LNCAP (cell line): ENCODE measurements at regions not wholly inside any gene's neighbourhood (a gene's known extent, or its start where the extent isn't known, plus 50 kb on each side); places are given as distances from the start of the nearest gene placed in this dataset.

ENCODE experiments used
- CTCF ChIP-seq: fragments of 450-650 bp; IDR thresholded peaks from 2 replicates; pipeline ENCODE4 v1.5.1; 2017; ENCODE audit warnings: mild to moderate bottlenecking

GRCh38 chr5:17135050-17135449 is 82.4 kb upstream of the BASP1 start:
- no peak for TF ChIP-seq CTCF

- no peak for TF ChIP-seq CTCF
These were observed 74.1 kb upstream of the BASP1 start for GRCh38 chr5:17143335-17143734.

GRCh38 chr5:17146280-17146841 is 71.1 kb upstream of the BASP1 start:
- no peak for TF ChIP-seq CTCF

GRCh38 chr5:17147170-17147569 is 70.3 kb upstream of the BASP1 start:
- no peak for TF ChIP-seq CTCF

GRCh38 chr5:17147617-17148016 is 69.8 kb upstream of the BASP1 start:
- TF ChIP-seq CTCF, result no peak

- TF ChIP-seq CTCF, result no peak
These were observed 69.0 kb upstream of the BASP1 start for GRCh38 chr5:17148481-17148880.

- TF ChIP-seq CTCF, result no peak
These were observed 67.6 kb upstream of the BASP1 start for GRCh38 chr5:17149786-17150185.

- TF ChIP-seq CTCF, result no peak
These were observed 66.9 kb upstream of the BASP1 start for GRCh38 chr5:17150531-17150930.
